Activated effector memory CD4-positive, alpha-beta T cell treated with anti-CD3 and anti-CD28 coated beads, Interleukin-2, amount 50 U/mL, for 16 hours (primary cell): ENCODE measurements at regions not wholly inside any gene's neighbourhood (a gene's known extent, or its start where the extent isn't known, plus 50 kb on each side); places are given as distances from the start of the nearest gene placed in this dataset.
"Not testable (repeated sequence)": the region's sequence is repeated elsewhere in the genome, so short reads cannot be mapped to it uniquely, and the experiment has no call there.

Experiments
- DNase-seq: peaks from one replicate; pipeline ENCODE4 v3.0.0-alpha.2; 2020

GRCh38 chr12:127014079-127014478, 1252.9 kb upstream of the TMEM132C start:
- no peak for DNase-seq

DNA sequence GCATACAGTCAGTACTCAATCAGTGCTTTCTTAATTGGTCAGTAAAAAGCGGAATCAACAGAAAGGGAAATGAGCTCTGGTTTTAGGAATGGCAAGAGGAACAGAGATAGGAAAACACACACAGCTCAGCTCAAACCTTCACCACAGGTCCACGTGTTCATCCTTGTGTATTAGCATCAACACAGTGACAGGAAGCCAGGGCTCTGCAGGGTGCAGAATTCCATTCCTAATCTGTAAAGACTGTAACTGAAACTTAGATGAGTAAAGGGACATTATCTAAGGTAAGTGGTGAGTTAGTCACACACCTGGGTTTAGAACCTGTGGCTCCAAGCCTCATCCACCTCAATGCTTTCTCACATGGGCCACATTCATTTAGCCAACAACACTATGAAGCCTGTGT, 1242.2 kb upstream of the TMEM132C start:
- no peak for DNase-seq

DNA sequence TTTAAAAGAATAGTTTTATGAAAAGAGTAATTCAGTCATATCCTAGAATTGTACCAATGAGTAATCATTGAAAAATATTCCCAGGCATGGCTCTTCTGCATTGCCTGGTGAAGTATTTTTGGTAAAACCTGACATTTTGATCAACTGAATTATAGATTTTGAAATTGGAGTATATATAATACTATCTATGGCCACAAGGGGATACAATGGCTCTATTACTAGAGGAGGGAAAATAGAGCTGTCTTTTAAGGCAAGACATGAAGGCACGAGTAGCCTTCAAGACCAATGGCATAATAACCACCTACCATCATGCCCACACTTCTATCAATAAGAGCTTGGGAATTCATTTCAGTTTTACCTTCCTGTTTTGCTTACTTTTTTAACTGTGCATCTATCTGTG, 1241.4 kb upstream of the TMEM132C start:
- DNase-seq, result no peak

DNA sequence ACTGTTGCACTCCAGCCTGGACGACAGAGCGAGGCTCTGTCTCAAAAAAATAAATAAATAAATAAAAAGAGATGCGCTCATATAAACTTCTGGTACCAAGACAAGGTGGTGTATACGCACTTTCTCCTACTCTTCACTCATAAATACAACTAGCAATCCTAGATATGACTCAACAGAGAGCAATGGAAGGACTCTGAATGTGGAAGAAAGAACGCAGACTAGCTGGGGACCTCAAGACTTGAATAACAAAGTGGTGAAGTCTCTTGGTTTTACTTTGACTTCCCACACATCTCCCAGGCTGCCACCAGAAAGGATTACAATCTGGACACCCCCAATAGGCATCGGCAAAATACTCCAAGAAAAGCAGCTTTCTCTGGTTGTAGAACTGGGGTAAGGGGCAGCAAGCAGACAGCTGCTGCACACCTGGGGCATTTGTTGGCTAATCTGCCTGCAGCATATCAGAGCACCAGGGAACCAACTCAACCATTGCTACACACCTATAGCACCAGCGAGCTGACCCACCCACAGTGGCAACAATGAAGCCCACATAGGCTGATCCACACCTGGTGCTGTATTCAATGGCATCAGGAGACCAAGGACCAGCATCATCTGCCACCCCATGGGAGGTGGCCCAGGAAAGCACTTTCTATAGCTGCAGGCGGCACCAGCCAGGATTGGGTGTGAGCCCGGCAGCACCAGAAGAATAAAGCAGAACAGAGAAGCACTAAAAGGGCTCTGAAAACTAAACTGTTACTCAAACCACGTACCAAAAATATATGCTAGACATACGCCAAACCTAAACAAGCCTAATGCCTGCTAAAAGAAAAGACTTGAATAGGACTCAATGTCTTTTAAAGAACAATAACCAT, 1231.7 kb upstream of the TMEM132C start:
- DNase-seq, result no peak

GRCh38 chr12:127038152-127038551, 1228.8 kb upstream of the TMEM132C start:
- no peak for DNase-seq

- no peak for DNase-seq
Observed at GRCh38 chr12:127038761-127039160, 1228.2 kb upstream of the TMEM132C start.

DNA sequence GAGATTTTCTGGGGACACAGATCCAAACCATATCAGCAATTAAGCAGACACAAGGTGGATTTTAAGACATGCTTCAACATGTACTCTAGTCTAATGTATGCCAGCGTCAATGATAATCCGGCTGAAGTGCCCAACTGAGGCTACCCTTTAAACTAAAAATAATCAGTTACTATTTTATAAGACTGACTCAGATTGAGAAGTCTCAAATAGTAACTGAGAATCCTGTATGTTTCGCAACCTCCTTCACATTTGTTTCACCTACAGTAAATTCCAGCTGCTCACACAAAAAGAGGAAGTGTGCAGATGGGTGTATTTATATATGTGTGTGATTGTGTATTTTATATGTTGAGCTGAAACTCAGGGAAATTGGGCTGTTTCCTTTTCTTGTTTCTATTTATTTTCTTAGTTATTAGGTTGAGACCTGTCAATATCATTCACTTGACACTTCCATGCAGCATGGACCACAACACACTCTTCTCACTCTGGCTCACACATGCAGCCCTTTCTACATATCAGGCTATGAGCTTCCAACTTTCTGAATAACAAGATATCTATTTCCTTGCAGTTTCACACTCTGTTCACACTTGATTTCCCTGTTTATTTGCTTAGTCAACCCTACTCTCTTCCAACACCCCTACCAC, 1224.9 kb upstream of the TMEM132C start:
- DNase-seq, result no peak

GRCh38 chr12:127043731-127044130, 1223.2 kb upstream of the TMEM132C start:
- DNase-seq, result no peak

DNA sequence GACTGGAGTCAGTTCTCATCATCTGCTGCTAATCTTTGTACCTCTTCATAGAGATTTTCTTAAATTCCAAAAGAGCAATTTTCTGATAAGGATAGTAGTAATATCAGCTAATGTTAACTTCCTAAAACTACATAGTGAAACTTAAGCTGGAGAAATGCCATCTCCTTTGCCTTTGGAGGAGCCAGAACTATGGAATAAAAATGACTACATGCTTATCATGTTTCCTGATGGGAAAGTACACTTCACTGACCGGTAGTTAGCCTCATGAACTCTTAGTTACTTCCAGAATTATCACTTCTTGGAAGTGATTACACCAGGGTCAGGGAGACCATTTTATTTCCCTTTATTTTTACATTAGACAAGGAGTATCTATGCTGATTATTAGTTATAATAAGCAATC, 1222.1 kb upstream of the TMEM132C start:
- DNase-seq, result no peak

DNA sequence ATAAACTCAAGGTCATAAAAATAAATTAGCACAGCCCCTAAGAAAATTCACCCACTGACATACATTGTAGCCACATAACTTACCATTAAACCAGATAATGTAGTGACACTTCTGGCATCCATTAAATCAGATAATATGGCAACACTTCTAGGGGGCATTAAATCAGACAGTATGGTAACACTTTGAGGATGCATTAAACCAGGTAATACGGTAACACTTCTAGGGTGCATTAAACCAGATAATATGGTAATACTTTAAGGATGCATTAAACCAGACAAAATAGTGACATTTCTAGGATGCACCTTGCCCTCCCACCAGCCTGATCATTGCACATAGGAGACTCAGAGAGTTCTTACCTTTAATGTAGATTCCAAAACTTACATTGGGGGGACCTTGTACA, 1220.5 kb upstream of the TMEM132C start:
- DNase-seq, result no peak

- no peak for DNase-seq
Observed at GRCh38 chr12:127048057-127048456, 1218.9 kb upstream of the TMEM132C start.

GRCh38 chr12:127048525-127048924, 1218.4 kb upstream of the TMEM132C start:
- not testable (repeated sequence) for DNase-seq

GRCh38 chr12:127051139-127051538, 1215.8 kb upstream of the TMEM132C start:
- DNase-seq, result no peak

DNA sequence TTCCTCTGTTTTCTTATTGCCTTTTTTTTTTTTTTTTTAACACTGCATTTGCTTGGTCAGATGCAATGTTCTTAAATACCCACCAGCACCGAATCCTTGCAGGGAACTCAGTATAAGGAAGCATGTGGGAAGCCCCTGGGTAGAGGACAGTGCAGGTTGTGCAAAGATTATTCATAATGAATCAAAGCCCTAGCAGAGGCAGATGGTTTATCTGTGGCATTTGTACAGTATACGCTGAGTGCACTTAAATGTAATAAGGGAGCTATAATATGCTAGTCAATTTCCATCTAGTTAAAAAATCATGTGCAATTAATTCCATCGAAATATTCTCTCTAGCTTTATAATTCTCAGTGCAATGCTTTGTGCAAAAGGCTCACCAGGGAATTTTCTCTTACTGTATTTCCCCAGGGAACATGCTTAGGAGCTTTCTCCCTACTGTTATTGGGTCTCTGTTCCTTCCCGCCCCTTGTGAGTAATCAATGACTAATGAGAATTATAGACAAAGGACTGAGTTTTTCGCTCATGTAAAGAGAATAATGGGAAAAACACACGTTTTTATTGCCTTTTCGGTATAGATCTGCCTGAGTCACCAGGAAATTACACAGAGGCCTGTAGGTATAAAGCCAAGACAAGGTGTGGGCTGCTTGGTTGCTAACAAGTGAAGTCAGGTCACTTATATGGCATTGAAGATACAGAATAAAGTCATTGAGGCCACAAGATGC, 1214.3 kb upstream of the TMEM132C start:
- DNase-seq, result no peak

DNA sequence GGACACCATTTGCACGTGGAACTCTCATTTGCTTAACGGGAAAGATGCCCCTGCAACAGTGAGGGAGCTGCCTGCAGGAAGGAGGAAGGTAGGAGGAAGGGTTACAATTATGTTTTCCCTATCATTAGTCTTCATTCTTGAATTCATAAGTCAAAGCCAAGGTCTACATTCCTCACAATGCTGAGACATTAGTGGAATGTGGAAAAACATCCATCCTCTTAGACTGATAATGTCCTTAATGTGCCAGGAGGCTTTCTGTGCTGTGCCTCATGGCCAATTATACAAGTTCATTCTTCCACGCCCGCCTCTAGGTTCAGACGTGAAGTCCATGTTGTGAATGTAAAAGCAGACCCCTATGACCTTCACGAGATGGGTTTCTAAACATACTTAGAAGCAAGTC, 1212.4 kb upstream of the TMEM132C start:
- no peak for DNase-seq

DNA sequence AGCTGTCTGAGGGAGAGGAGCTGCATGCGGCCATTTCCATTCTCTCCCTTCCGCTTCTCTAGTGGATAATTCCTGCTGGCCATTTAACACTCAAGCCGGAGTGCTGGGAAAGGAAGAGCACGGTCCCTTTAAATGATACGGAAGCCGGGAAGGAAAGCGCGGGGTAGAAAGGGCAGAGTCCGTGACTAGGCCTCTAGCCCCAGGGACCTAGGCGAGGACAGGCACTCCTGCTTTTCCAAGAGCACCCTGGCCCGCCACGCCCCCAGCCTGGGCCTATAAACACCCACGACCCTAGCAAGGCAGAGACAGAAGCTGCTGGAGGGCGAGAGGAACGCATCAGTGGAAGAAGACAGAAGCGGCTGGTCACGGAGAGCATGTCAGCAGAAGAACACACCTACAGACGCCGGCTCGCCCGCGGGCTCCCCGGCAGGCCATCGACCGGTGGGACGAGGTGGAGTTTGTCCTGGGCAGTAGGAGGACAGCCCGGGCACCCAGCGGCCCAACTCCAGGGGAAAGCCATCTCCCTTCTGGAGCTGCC, 1206.6 kb upstream of the TMEM132C start:
- no peak for DNase-seq

GRCh38 chr12:127060933-127061332, 1206.0 kb upstream of the TMEM132C start:
- DNase-seq, result no peak

DNA sequence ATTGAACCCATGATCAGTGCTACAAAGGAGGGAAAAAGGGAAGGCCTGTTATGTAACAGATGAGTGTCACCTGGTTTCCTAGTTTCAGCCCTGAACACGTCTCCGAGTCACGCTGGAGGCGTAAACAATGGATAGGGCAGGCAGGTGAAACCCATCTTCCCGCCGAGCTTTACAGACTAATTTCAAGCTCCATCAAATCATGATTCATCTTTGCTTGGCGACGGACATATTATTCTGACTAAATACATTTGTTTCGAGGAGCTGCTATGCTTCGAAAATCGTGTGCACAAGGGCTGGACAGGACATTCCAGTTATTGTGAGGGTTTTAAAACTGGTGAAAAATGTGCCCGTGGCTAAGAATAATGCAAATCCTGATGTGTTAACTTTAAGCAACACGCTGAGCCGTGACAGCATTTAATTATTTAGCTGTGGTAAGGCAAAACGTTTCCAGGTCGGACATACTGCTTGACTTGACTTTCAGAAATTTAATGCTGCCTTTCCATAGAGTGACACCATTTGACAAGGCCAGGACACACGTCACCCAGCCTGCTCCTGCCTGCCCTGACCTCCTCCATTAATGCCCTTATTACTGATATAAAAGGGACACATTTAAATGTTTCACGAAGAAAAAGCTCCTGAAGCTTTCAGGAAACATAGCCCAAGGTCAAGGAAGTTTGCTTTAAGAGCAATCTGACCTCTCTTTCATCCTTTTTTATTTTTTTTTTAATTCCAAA, 1203.5 kb upstream of the TMEM132C start:
- DNase-seq, result no peak

DNA sequence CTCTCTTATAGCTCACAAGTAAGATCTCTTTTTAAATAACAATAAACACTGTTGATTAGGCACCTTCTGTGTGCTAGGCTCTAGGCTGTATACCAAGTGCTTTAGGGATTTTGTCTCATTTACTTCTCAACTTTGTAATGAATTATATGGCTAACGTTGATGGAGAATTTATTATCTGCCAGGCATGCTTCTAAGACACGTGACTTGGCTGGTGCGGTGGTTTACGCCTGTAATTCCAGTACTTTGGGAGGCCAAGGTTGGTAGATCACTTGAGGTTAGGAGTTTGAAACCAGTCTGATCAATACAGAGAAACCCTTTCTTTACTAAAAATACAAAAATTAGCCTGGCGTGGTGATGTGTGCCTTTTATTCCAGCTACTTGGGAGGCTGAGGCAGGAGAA, 1202.8 kb upstream of the TMEM132C start:
- DNase-seq, result no peak

- DNase-seq, result no peak
Observed at GRCh38 chr12:127065595-127065994, 1201.4 kb upstream of the TMEM132C start.

- DNase-seq, result no peak
Observed at GRCh38 chr12:127070515-127071157, 1196.3 kb upstream of the TMEM132C start.

- no peak for DNase-seq
Observed at GRCh38 chr12:127074161-127074560, 1192.8 kb upstream of the TMEM132C start.
